IMR-90 (cell line): ENCODE measurements at regions not wholly inside any gene's neighbourhood (a gene's known extent, or its start where the extent isn't known, plus 50 kb on each side); places are given as distances from the start of the nearest gene placed in this dataset.

Experiments used
- ATAC-seq: fragments of 200-7000 bp; cut with Tn5 transposase; 2 replicates; pipeline ENCODE4 v1.9.1; 2020; ENCODE audit warnings: low read depth, mild to moderate bottlenecking, moderate library complexity
- BruUV-seq: library from RNA; stranded (reverse); fragments of 400-500 nt; replicated peaks from 2 replicates; lab custom pipeline; 2021; lab: Mats Ljungman, UMichigan
- CTCF ChIA-PET: fragments of 300-600 bp; formaldehyde crosslinking; extraction: SDS; loops from one replicate; lab custom pipeline; 2021; ENCODE audit warnings: antibody characterized with exemption; lab: Yijun Ruan, JAX
- POLR2A ChIA-PET: fragments of 300-600 bp; sonication (Branson Sonifier 250); formaldehyde crosslinking; loops from one replicate; lab custom pipeline; 2022; ENCODE audit warnings: antibody characterized with exemption; ENCODE audit not compliant: unreplicated experiment; lab: Charles Lee
- DNase-seq: peaks from one replicate; pipeline ENCODE4 v3.0.0; 2013
- H2AFZ ChIP-seq: replicated peaks from 2 replicates; pipeline ENCODE3; 2013; ENCODE audit warnings: low read length, mild to moderate bottlenecking; ENCODE audit not compliant: poor library complexity
- H2AK5ac ChIP-seq: 2 replicates; pipeline ENCODE4 v1.6.1; 2013; ENCODE audit warnings: low read depth, low read length, inconsistent platforms
- H2AK9ac ChIP-seq: replicated peaks from 2 replicates; pipeline ENCODE3; 2013; ENCODE audit warnings: mild to moderate bottlenecking, low read depth, low read length, moderate library complexity; ENCODE audit not compliant: poor library complexity
- H2BK120ac ChIP-seq: 2 replicates; pipeline ENCODE4 v1.6.1; 2013; ENCODE audit warnings: low read depth, low read length, inconsistent platforms
- H2BK15ac ChIP-seq: 3 replicates; pipeline ENCODE4 v1.6.1; 2013; ENCODE audit warnings: low read depth, low read length, inconsistent platforms
- H2BK20ac ChIP-seq: 2 replicates; pipeline ENCODE4 v1.6.1; 2013; ENCODE audit warnings: low read depth, mild to moderate bottlenecking, inconsistent platforms, low read length, moderate library complexity
- H2BK5ac ChIP-seq: 2 replicates; pipeline ENCODE4 v1.6.1; 2013; ENCODE audit warnings: mild to moderate bottlenecking, low read depth, low read length, inconsistent platforms; ENCODE audit not compliant: poor library complexity, severe bottlenecking
- H3K14ac ChIP-seq: replicated peaks from 2 replicates; pipeline ENCODE4 v1.6.1; 2013; ENCODE audit warnings: low read depth, low read length, inconsistent platforms
- H3K18ac ChIP-seq: 2 replicates; pipeline ENCODE4 v1.6.1; 2013; ENCODE audit warnings: low read depth, low read length, control low read depth
- H3K23ac ChIP-seq: 2 replicates; pipeline ENCODE4 v1.6.1; 2013; ENCODE audit warnings: low read depth, low read length, inconsistent platforms
- H3K27ac ChIP-seq: 2 replicates; pipeline ENCODE4 v1.5.1; 2013; ENCODE audit warnings: mild to moderate bottlenecking, control low read depth, low read length; ENCODE audit not compliant: insufficient read depth
- H3K27me3 ChIP-seq: 2 replicates; pipeline ENCODE4 v1.6.1; 2013; ENCODE audit warnings: low read length; ENCODE audit not compliant: control insufficient read depth, insufficient read depth
- H3K36me3 ChIP-seq: 2 replicates; pipeline ENCODE4 v1.6.1; 2013; ENCODE audit warnings: low read length, mixed read lengths; ENCODE audit not compliant: control insufficient read depth, insufficient read depth
- H3K4ac ChIP-seq: 2 replicates; pipeline ENCODE4 v1.6.1; 2013; ENCODE audit warnings: low read depth, low read length, inconsistent platforms
- H3K4me1 ChIP-seq: 2 replicates; pipeline ENCODE4 v1.6.1; 2013; ENCODE audit warnings: low read length, mixed read lengths; ENCODE audit not compliant: control insufficient read depth, insufficient read depth
- H3K4me2 ChIP-seq: 2 replicates; pipeline ENCODE4 v1.6.1; 2013; ENCODE audit warnings: low read depth, mild to moderate bottlenecking, control low read depth, low read length, moderate library complexity
- H3K4me3 ChIP-seq: 2 replicates; pipeline ENCODE4 v1.5.1; 2013; ENCODE audit warnings: low read depth, mild to moderate bottlenecking, control low read depth, low read length, moderate library complexity; ENCODE audit not compliant: insufficient read depth
- H3K56ac ChIP-seq: 2 replicates; pipeline ENCODE4 v1.6.1; 2013; ENCODE audit warnings: low read length, inconsistent platforms; ENCODE audit not compliant: insufficient read depth; ENCODE audit errors: extremely low read depth
- H3K79me1 ChIP-seq, 2 experiments: 2 replicates each; pipeline ENCODE4 v1.6.1; 2013; ENCODE audit warnings: low read length in 2 of 2, inconsistent platforms in 1 of 2, low read depth in 1 of 2
- H3K9ac ChIP-seq: 2 replicates; pipeline ENCODE4 v1.6.1; 2013; ENCODE audit warnings: low read depth, low read length, control low read depth
- H3K9me1 ChIP-seq: 2 replicates; pipeline ENCODE4 v1.6.1; 2013; ENCODE audit warnings: low read length, inconsistent platforms; ENCODE audit not compliant: insufficient read depth
- H3K9me3 ChIP-seq: 2 replicates; pipeline ENCODE4 v1.6.1; 2013; ENCODE audit warnings: low read length; ENCODE audit not compliant: control insufficient read depth, insufficient read depth
- H4K20me1 ChIP-seq: 2 replicates; pipeline ENCODE4 v1.6.1; 2013; ENCODE audit warnings: low read length, inconsistent platforms; ENCODE audit not compliant: insufficient read depth
- H4K5ac ChIP-seq: 2 replicates; pipeline ENCODE4 v1.6.1; 2013; ENCODE audit warnings: mild to moderate bottlenecking, low read depth, low read length, control low read depth
- H4K8ac ChIP-seq, 2 experiments: 2 replicates each; pipeline ENCODE4 v1.6.1; 2013; ENCODE audit warnings: low read depth in 2 of 2, low read length in 2 of 2, control low read depth in 1 of 2, inconsistent platforms in 1 of 2
- H4K91ac ChIP-seq: 2 replicates; pipeline ENCODE4 v1.6.1; 2013; ENCODE audit warnings: low read depth, low read length, inconsistent platforms; ENCODE audit not compliant: insufficient read depth
- BHLHE40 ChIP-seq: fragments of 150-350 bp; IDR thresholded peaks from 2 replicates; pipeline ENCODE4 v1.6.1; 2016; ENCODE audit warnings: mild to moderate bottlenecking, low read depth, low read length
- CEBPB ChIP-seq: IDR thresholded peaks from 2 replicates; pipeline ENCODE4 v1.6.1; 2012; ENCODE audit warnings: low read depth, low read length, improper control_type of control experiment
- CHD1 ChIP-seq: IDR thresholded peaks from 2 replicates; pipeline ENCODE4 v1.6.1; 2012; ENCODE audit warnings: low read depth, low read length, improper control_type of control experiment
- CTCF ChIP-seq: conservative IDR thresholded peaks from 2 replicates; pipeline ENCODE4 v1.5.1; 2012; ENCODE audit warnings: mild to moderate bottlenecking, low read depth, low read length, improper control_type of control experiment
- ELK1 ChIP-seq: fragments of 150-350 bp; IDR thresholded peaks from 2 replicates; pipeline ENCODE4 v1.6.1; 2016; ENCODE audit warnings: low read depth, mild to moderate bottlenecking, low read length, moderate library complexity, borderline replicate concordance
- FOS ChIP-seq: fragments of 150-350 bp; IDR thresholded peaks from 2 replicates; pipeline ENCODE4 v1.6.1; 2016; ENCODE audit warnings: low read depth, low read length
- MAFK ChIP-seq: IDR thresholded peaks from 2 replicates; pipeline ENCODE4 v1.6.1; 2012; ENCODE audit warnings: low read depth, low read length, improper control_type of control experiment
- MAZ ChIP-seq: IDR thresholded peaks from 2 replicates; pipeline ENCODE4 v1.6.1; 2012; ENCODE audit warnings: low read depth, mild to moderate bottlenecking, low read length, improper control_type of control experiment, moderate library complexity, borderline replicate concordance
- MXI1 ChIP-seq: IDR thresholded peaks from 2 replicates; pipeline ENCODE4 v1.6.1; 2012; ENCODE audit warnings: low read depth, mild to moderate bottlenecking, low read length, moderate library complexity, borderline replicate concordance
- NFE2L2 ChIP-seq: fragments of 150-350 bp; IDR thresholded peaks from 2 replicates; pipeline ENCODE4 v1.6.1; 2016; ENCODE audit warnings: low read depth, mild to moderate bottlenecking, low read length
- POLR2A ChIP-seq: IDR thresholded peaks from 2 replicates; pipeline ENCODE4 v1.6.1; 2012; ENCODE audit warnings: mild to moderate bottlenecking, low read depth, low read length
- RAD21 ChIP-seq: IDR thresholded peaks from 2 replicates; pipeline ENCODE4 v1.6.1; 2012; ENCODE audit warnings: low read length, improper control_type of control experiment
- RCOR1 ChIP-seq: IDR thresholded peaks from 2 replicates; pipeline ENCODE4 v1.6.1; 2012; ENCODE audit warnings: mild to moderate bottlenecking, low read length, improper control_type of control experiment; ENCODE audit not compliant: insufficient replicate concordance
- RFX5 ChIP-seq: IDR thresholded peaks from 2 replicates; pipeline ENCODE4 v1.8.0; 2012; ENCODE audit warnings: low read depth, mild to moderate bottlenecking, low read length, moderate library complexity
- SMC3 ChIP-seq: fragments of 150-350 bp; IDR thresholded peaks from 2 replicates; pipeline ENCODE4 v1.6.1; 2016; ENCODE audit warnings: low read depth, mild to moderate bottlenecking, antibody characterized with exemption, low read length, moderate library complexity
- USF2 ChIP-seq: fragments of 150-350 bp; IDR thresholded peaks from 2 replicates; pipeline ENCODE4 v1.6.1; 2017; ENCODE audit warnings: mild to moderate bottlenecking, antibody characterized with exemption, low read length, low read depth
- WGBS, 2 experiments: methylation state at CpG; one replicate each; pipeline versions ENCODE4 v1.1.5 to v1.1.7; 2013; ENCODE audit warnings: missing lambda C conversion rate in 2 of 2; ENCODE audit not compliant: insufficient read length in 1 of 2; ENCODE audit errors: extremely low coverage in 2 of 2; 5-methylcytosine and 5-hydroxymethylcytosine counted together
- dilution Hi-C: fragments of 300-500 bp; cut with HindIII; formaldehyde crosslinking; loops from one replicate; pipeline ENCODE4 v1.14.3; 2018; ENCODE audit warnings: low sequenced_read_pairs; ENCODE audit not compliant: unreplicated experiment
- in situ Hi-C: fragments of 300-500 bp; cut with MboI; formaldehyde crosslinking; loops from 3 replicates; pipeline ENCODE4 v1.14.3; 2019; ENCODE audit warnings: low sequenced_read_pairs, inconsistent platforms, mixed read lengths
- intact Hi-C: fragments of 100-400 bp; cut with micrococcal nuclease; formaldehyde crosslinking; loops from 2 replicates; pipeline ENCODE4 v1.10.0; 2022

- DNase-seq: no peak
- H3K9ac ChIP-seq: no peak overlapping the region
- H3K4ac ChIP-seq: no peak overlapping the region
- H4K5ac ChIP-seq: no peak overlapping the region
- no TSS peak for BruUV-seq
- H3K27me3 ChIP-seq: no peaks in the 10 kb centered on the region
- no peaks in the 10 kb centered on the region for H3K36me3 ChIP-seq
- no peak for ATAC-seq
- dilution Hi-C loops: no loop called here
- no peaks in the 10 kb centered on the region for H3K79me1 ChIP-seq
- intact Hi-C loops: no loop called here
- H4K91ac ChIP-seq: no peak overlapping the region
- no peak for TF ChIP-seq BHLHE40
- no peak for TF ChIP-seq CEBPB
- TF ChIP-seq CHD1: no peak
- TF ChIP-seq ELK1: no peak
- TF ChIP-seq NFE2L2: no peak
- no peak for TF ChIP-seq MAZ
- TF ChIP-seq SMC3: no peak
- TF ChIP-seq USF2: no peak
- TF ChIP-seq FOS: no peak
- TF ChIP-seq RFX5: no peak
- TF ChIP-seq MXI1: no peak
- no peak for TF ChIP-seq RAD21
- TF ChIP-seq RCOR1: no peak
- no peak for TF ChIP-seq CTCF
- no peak for TF ChIP-seq MAFK
- TF ChIP-seq POLR2A: no peak
- no peak overlapping the region for H2BK5ac ChIP-seq
- no peak overlapping the region for H4K8ac ChIP-seq
- no peak overlapping the region for H2AK9ac ChIP-seq
- ChIA-PET CTCF (no interaction called here), POLR2A (no interaction called here)
- H3K27ac ChIP-seq: no peak overlapping the region
- H3K23ac ChIP-seq: no peak overlapping the region
- no peak overlapping the region for H3K18ac ChIP-seq
- no peak overlapping the region for H3K56ac ChIP-seq
- 86% methylated on average over 2 of the region's 13 CpGs; no CpG with 5 or more reads in 1 of the 2 experiments for WGBS, 2 experiments
- H4K20me1 ChIP-seq: no peaks in the 10 kb centered on the region
- H2BK15ac ChIP-seq: no peak overlapping the region
- H3K9me1 ChIP-seq: no peaks in the 10 kb centered on the region
- no peak overlapping the region for H2AK5ac ChIP-seq
- H3K4me1 ChIP-seq: no peaks in the 10 kb centered on the region
- peaks cover 8% of the 10 kb centered on the region; the same call in 1 of the 2 replicates for H3K9me3 ChIP-seq
- H3K14ac ChIP-seq: no peak overlapping the region
- no peak overlapping the region for H3K4me2 ChIP-seq
- H2BK120ac ChIP-seq: no peak overlapping the region
- no peak overlapping the region for H2AFZ ChIP-seq
- H2BK20ac ChIP-seq: no peak overlapping the region
- H3K4me3 ChIP-seq: no peak overlapping the region
- in situ Hi-C loops: no loop called here
Measured at GRCh38 chr4:32748061-32748460, 2027.9 kb downstream of the PCDH7 start.
